ENCODE measurements at regions not wholly inside any gene's neighbourhood (a gene's known extent, or its start where the extent isn't known, plus 50 kb on each side); places are given as distances from the start of the nearest gene placed in this dataset.
"Not testable (repeated sequence)": the region's sequence is repeated elsewhere in the genome, so short reads cannot be mapped to it uniquely, and the experiment has no call there.

GRCh38 chr5:85395526-85395925 lies 1010.8 kb upstream of the EDIL3 start:
- DNase-seq = no peak

GRCh38 chr5:85397451-85397850 lies 1012.8 kb upstream of the EDIL3 start:
- DNase-seq = no peak

- no peak for DNase-seq
Observed at GRCh38 chr5:85428426-85428934, 1043.8 kb upstream of the EDIL3 start.

- not testable (repeated sequence) for DNase-seq
Observed at GRCh38 chr5:85431726-85432125, 1047.0 kb upstream of the EDIL3 start.

GRCh38 chr5:85441156-85441555 lies 1056.5 kb upstream of the EDIL3 start:
- DNase-seq = no peak

- no peak for DNase-seq
Observed at GRCh38 chr5:85441853-85442252, 1057.2 kb upstream of the EDIL3 start.

- DNase-seq = no peak
Observed at GRCh38 chr5:85452322-85453025, 1067.8 kb upstream of the EDIL3 start.

- DNase-seq = no peak
Observed at GRCh38 chr5:85453026-85453349, 1068.3 kb upstream of the EDIL3 start.

GRCh38 chr5:85458319-85458718 lies 1073.6 kb upstream of the EDIL3 start:
- no peak for DNase-seq

GRCh38 chr5:85462957-85463356 lies 1078.3 kb upstream of the EDIL3 start:
- no peak for DNase-seq

- no peak for DNase-seq
Observed at GRCh38 chr5:85466423-85466822, 1081.7 kb upstream of the EDIL3 start.

- DNase-seq = no peak
Observed at GRCh38 chr5:85472749-85473148, 1088.1 kb upstream of the EDIL3 start.

GRCh38 chr5:85475151-85475550 lies 1090.5 kb upstream of the EDIL3 start:
- DNase-seq = not testable (repeated sequence)

- DNase-seq = no peak
Observed at GRCh38 chr5:85476617-85477016, 1091.9 kb upstream of the EDIL3 start.

- no peak for DNase-seq
Observed at GRCh38 chr5:85479849-85480248, 1095.2 kb upstream of the EDIL3 start.

- DNase-seq = no peak
Observed at GRCh38 chr5:85484982-85485574, 1100.4 kb upstream of the EDIL3 start.

- no peak for DNase-seq
Observed at GRCh38 chr5:85488295-85488694, 1103.6 kb upstream of the EDIL3 start.

GRCh38 chr5:85500869-85501268 lies 1116.2 kb upstream of the EDIL3 start:
- no peak for DNase-seq

GRCh38 chr5:85512896-85513295 lies 1104.8 kb upstream of the COX7C start:
- no peak for DNase-seq

- DNase-seq = no peak
Observed at GRCh38 chr5:85515588-85515987, 1102.2 kb upstream of the COX7C start.

- DNase-seq = no peak
Observed at GRCh38 chr5:85517386-85517785, 1100.4 kb upstream of the COX7C start.

GRCh38 chr5:85533341-85534047 lies 1084.2 kb upstream of the COX7C start:
- DNase-seq = no peak

GRCh38 chr5:85538362-85538761 lies 1079.4 kb upstream of the COX7C start:
- DNase-seq = no peak

- DNase-seq = no peak
Observed at GRCh38 chr5:85545129-85545528, 1072.6 kb upstream of the COX7C start.
